GM06990 (cell line): ENCODE measurements at regions not wholly inside any gene's neighbourhood (a gene's known extent, or its start where the extent isn't known, plus 50 kb on each side); places are given as distances from the start of the nearest gene placed in this dataset.

Source experiments
- DNase-seq: peaks from one replicate; pipeline ENCODE4 v3.0.0-alpha.2; 2011; ENCODE audit not compliant: insufficient read length; ENCODE audit errors: extremely low read depth
- H3K27me3 ChIP-seq: replicated peaks from 2 replicates; pipeline ENCODE4 v1.6.0; 2011; ENCODE audit warnings: low read length; ENCODE audit not compliant: control insufficient read depth, insufficient read depth
- H3K36me3 ChIP-seq: 2 replicates; pipeline ENCODE4 v1.5.1; 2011; ENCODE audit warnings: low read length; ENCODE audit not compliant: control insufficient read depth, insufficient read depth
- H3K4me3 ChIP-seq: replicated peaks from 2 replicates; pipeline ENCODE4 v1.5.1; 2011; ENCODE audit warnings: low read depth, mild to moderate bottlenecking, control low read depth, low read length
- CTCF ChIP-seq: IDR thresholded peaks from 2 replicates; pipeline ENCODE4 v1.5.1; 2011; ENCODE audit warnings: low read length, control low read depth, mild to moderate bottlenecking, inconsistent platforms; ENCODE audit not compliant: insufficient read depth, poor library complexity, severe bottlenecking

- H3K4me3 ChIP-seq, result no peak overlapping the region
- no peak for TF ChIP-seq CTCF
- no peak for DNase-seq
- no peaks in the 10 kb centered on the region for H3K36me3 ChIP-seq
- H3K27me3 ChIP-seq, result no peaks in the 10 kb centered on the region
Observed at GRCh38 chr2:136051001-136051724, 65.7 kb upstream of the DARS1 start.

GRCh38 chr2:136049991-136050920 lies 64.8 kb upstream of the DARS1 start:
- TF ChIP-seq CTCF, result no peak
- Histone ChIP-seq H3K4me3 (no peak overlapping the region), H3K36me3 (no peaks in the 10 kb centered on the region), H3K27me3 (no peaks in the 10 kb centered on the region)
- no peak for DNase-seq

- H3K4me3 ChIP-seq, result no peak overlapping the region
- H3K27me3 ChIP-seq, result no peaks in the 10 kb centered on the region
- no peak for TF ChIP-seq CTCF
- no peak for DNase-seq
- no peaks in the 10 kb centered on the region for H3K36me3 ChIP-seq
Observed at GRCh38 chr2:136049011-136049742, 63.8 kb upstream of the DARS1 start.

- no peak for DNase-seq
- Histone ChIP-seq H3K4me3 (no peak overlapping the region), H3K36me3 (no peaks in the 10 kb centered on the region), H3K27me3 (no peaks in the 10 kb centered on the region)
- TF ChIP-seq CTCF, result no peak
Observed at GRCh38 chr2:136045835-136046570, 60.6 kb upstream of the DARS1 start.

GRCh38 chr2:136045344-136045743 lies 59.9 kb upstream of the DARS1 start:
- TF ChIP-seq CTCF, result no peak
- DNase-seq, result no peak
- H3K4me3 ChIP-seq, result no peak overlapping the region
- H3K36me3 ChIP-seq, result no peaks in the 10 kb centered on the region
- no peaks in the 10 kb centered on the region for H3K27me3 ChIP-seq
